Panc1 (cell line): ENCODE measurements at regions not wholly inside any gene's neighbourhood (a gene's known extent, or its start where the extent isn't known, plus 50 kb on each side); places are given as distances from the start of the nearest gene placed in this dataset.

Source experiments
- ATAC-seq: fragments of 200-7000 bp; cut with Tn5 transposase; 2 replicates; pipeline ENCODE4 v1.9.1; 2020; ENCODE audit warnings: mild to moderate bottlenecking, moderate library complexity
- BruUV-seq: library from RNA; stranded (reverse); fragments of 400-500 nt; replicated peaks from 2 replicates; lab custom pipeline; 2021; lab: Mats Ljungman, UMichigan
- CTCF ChIA-PET: fragments of 300-600 bp; sonication (Branson Sonifier 250); formaldehyde crosslinking; loops from one replicate; lab custom pipeline; 2022; ENCODE audit warnings: antibody characterized with exemption; lab: Charles Lee
- POLR2A ChIA-PET: fragments of 300-600 bp; sonication (Branson Sonifier 250); formaldehyde crosslinking; loops from one replicate; lab custom pipeline; 2022; ENCODE audit warnings: antibody characterized with exemption; lab: Charles Lee
- DNase-seq: peaks from one replicate; pipeline ENCODE4 v3.0.0-alpha.2; 2010; ENCODE audit warnings: low read depth, low spot score
- H3K27ac ChIP-seq: 2 replicates; pipeline ENCODE4 v1.5.1; 2011; ENCODE audit warnings: mild to moderate bottlenecking, low read length, inconsistent platforms
- H3K27me3 ChIP-seq: fragments of 200-500 bp; sonication (Bioruptor generic); 2 replicates; pipeline ENCODE4 v1.6.0; 2014; ENCODE audit warnings: low read length, inconsistent platforms; ENCODE audit not compliant: control insufficient read depth, insufficient read depth
- H3K36me3 ChIP-seq: fragments of 200-500 bp; sonication (Bioruptor generic); 2 replicates; pipeline ENCODE4 v1.5.1; 2014; ENCODE audit warnings: inconsistent platforms, mild to moderate bottlenecking, low read length, moderate library complexity; ENCODE audit not compliant: control insufficient read depth, insufficient read depth
- H3K4me1 ChIP-seq: 2 replicates; pipeline ENCODE4 v1.5.1; 2011; ENCODE audit warnings: inconsistent platforms, mild to moderate bottlenecking, low read length, moderate library complexity; ENCODE audit not compliant: control insufficient read depth, insufficient read depth
- H3K4me3 ChIP-seq, 2 experiments: 2 replicates each; pipeline ENCODE4 v1.5.1; 2011 to 2012; ENCODE audit warnings: low read depth in 2 of 2, low read length in 2 of 2, mild to moderate bottlenecking in 2 of 2, inconsistent platforms in 1 of 2, moderate library complexity in 1 of 2
- H3K9me3 ChIP-seq: fragments of 200-500 bp; sonication (Bioruptor generic); 2 replicates; pipeline ENCODE4 v1.5.1; 2014; ENCODE audit warnings: low read depth, mild to moderate bottlenecking, inconsistent platforms, low read length, moderate library complexity; ENCODE audit not compliant: control insufficient read depth, insufficient read depth
- POLR2AphosphoS5 ChIP-seq: IDR thresholded peaks from 2 replicates; pipeline ENCODE4 v1.6.1; 2012; ENCODE audit warnings: mild to moderate bottlenecking, low read depth, low read length, moderate library complexity
- SIN3A ChIP-seq: IDR thresholded peaks from 2 replicates; pipeline ENCODE4 v1.6.1; 2012; ENCODE audit warnings: low read depth, mild to moderate bottlenecking, low read length, moderate library complexity, borderline replicate concordance; ENCODE audit not compliant: insufficient read depth
- TCF7L2 ChIP-seq: IDR thresholded peaks from 2 replicates; pipeline ENCODE4 v1.6.1; 2011; ENCODE audit warnings: mild to moderate bottlenecking, low read depth, low read length, inconsistent platforms
- in situ Hi-C: cut with HindIII; loops from 2 replicates; pipeline ENCODE4 v1.10.0; 2016; ENCODE audit warnings: low sequenced_read_pairs, low pct_unique_long_range_greater_than_20kb
- intact Hi-C: fragments of 100-400 bp; cut with micrococcal nuclease; formaldehyde crosslinking; loops from one replicate; pipeline ENCODE4 v1.10.0; 2022; ENCODE audit not compliant: unreplicated experiment
- TF ChIP-seq, protein P1 (sequence below), 2 experiments: IDR thresholded peaks; 2 replicates each; pipeline ENCODE4 v1.6.1; 2011 to 2012; ENCODE audit warnings: low read depth in 2 of 2, control low read depth in 1 of 2, low read length in 1 of 2, mild to moderate bottlenecking in 1 of 2, moderate library complexity in 1 of 2; ENCODE audit not compliant: insufficient read depth in 1 of 2
- TF ChIP-seq, protein P2 (sequence below): fragments of 450-650 bp; IDR thresholded peaks from 2 replicates; pipeline ENCODE4 v1.5.1; 2017; ENCODE audit warnings: mild to moderate bottlenecking

DNA sequence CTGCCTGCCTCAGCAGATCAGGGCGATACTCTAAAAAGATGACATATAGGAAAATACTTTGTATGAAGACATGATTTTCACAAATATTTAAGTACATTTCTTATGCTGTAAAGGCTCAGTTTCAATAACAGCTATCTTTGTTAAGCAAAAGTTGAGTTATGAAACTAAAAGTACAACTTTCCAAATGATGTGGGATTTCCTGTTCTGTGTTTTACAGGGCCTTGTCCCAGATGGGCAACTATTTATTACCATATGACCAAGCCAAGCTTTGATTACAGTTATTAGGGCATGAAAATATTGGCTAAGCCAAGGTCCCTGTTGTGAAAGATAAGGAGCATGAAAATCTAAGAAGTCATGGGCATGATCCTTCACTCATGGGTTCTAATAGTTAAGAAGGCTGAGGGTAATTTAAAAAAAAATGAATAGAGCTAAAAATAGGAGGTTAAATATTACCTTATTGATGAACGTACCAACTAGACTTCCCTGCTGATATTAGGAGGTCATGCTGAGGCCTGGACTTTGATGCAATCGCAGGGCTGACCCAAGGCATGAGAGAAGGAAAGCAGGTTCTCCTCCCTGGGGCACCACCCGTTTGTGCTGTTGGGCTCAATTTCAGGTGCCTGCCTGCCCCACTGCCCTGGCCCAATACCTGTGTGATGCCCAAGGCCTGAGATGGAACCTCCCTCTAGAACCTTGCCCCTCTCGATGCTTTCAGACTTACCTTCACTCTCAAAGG, 294.4 kb upstream of the PRDM1 start:
- intact Hi-C loops, result no loop called here
- ATAC-seq (no peak), DNase-seq (no peak)
- no peak overlapping the region for H3K4me3 ChIP-seq
- BruUV-seq, result no TSS peak
- POLR2A ChIA-PET, result interaction anchor here (0.6 kb wide), 1 partner anchor 12 kb away, joined by 3 read pairs; no protein-coding TSS in a partner anchor
- H3K9me3 ChIP-seq, result no peaks in the 10 kb centered on the region
- H3K27me3 ChIP-seq, result no peaks in the 10 kb centered on the region
- no peaks in the 10 kb centered on the region for H3K36me3 ChIP-seq
- TF ChIP-seq, protein P1, sequence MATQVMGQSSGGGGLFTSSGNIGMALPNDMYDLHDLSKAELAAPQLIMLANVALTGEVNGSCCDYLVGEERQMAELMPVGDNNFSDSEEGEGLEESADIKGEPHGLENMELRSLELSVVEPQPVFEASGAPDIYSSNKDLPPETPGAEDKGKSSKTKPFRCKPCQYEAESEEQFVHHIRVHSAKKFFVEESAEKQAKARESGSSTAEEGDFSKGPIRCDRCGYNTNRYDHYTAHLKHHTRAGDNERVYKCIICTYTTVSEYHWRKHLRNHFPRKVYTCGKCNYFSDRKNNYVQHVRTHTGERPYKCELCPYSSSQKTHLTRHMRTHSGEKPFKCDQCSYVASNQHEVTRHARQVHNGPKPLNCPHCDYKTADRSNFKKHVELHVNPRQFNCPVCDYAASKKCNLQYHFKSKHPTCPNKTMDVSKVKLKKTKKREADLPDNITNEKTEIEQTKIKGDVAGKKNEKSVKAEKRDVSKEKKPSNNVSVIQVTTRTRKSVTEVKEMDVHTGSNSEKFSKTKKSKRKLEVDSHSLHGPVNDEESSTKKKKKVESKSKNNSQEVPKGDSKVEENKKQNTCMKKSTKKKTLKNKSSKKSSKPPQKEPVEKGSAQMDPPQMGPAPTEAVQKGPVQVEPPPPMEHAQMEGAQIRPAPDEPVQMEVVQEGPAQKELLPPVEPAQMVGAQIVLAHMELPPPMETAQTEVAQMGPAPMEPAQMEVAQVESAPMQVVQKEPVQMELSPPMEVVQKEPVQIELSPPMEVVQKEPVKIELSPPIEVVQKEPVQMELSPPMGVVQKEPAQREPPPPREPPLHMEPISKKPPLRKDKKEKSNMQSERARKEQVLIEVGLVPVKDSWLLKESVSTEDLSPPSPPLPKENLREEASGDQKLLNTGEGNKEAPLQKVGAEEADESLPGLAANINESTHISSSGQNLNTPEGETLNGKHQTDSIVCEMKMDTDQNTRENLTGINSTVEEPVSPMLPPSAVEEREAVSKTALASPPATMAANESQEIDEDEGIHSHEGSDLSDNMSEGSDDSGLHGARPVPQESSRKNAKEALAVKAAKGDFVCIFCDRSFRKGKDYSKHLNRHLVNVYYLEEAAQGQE (IDR thresholded peaks at IDR 0.05; ENCODE audit: insufficient read depth in 1 of 2, low read depth in 2 of 2, low read length in 1 of 2), result no peak
- TF ChIP-seq TCF7L2 (no peak), POLR2AphosphoS5 (no peak), SIN3A (no peak)
- TF ChIP-seq, protein P2, sequence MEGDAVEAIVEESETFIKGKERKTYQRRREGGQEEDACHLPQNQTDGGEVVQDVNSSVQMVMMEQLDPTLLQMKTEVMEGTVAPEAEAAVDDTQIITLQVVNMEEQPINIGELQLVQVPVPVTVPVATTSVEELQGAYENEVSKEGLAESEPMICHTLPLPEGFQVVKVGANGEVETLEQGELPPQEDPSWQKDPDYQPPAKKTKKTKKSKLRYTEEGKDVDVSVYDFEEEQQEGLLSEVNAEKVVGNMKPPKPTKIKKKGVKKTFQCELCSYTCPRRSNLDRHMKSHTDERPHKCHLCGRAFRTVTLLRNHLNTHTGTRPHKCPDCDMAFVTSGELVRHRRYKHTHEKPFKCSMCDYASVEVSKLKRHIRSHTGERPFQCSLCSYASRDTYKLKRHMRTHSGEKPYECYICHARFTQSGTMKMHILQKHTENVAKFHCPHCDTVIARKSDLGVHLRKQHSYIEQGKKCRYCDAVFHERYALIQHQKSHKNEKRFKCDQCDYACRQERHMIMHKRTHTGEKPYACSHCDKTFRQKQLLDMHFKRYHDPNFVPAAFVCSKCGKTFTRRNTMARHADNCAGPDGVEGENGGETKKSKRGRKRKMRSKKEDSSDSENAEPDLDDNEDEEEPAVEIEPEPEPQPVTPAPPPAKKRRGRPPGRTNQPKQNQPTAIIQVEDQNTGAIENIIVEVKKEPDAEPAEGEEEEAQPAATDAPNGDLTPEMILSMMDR, result no peak
- H3K27ac ChIP-seq, result no peak overlapping the region
- in situ Hi-C loops, result no loop called here
- CTCF ChIA-PET, result no interaction called here
- H3K4me1 ChIP-seq, result peaks cover 5% of the 10 kb centered on the region; the same call in 1 of the 2 replicates

DNA sequence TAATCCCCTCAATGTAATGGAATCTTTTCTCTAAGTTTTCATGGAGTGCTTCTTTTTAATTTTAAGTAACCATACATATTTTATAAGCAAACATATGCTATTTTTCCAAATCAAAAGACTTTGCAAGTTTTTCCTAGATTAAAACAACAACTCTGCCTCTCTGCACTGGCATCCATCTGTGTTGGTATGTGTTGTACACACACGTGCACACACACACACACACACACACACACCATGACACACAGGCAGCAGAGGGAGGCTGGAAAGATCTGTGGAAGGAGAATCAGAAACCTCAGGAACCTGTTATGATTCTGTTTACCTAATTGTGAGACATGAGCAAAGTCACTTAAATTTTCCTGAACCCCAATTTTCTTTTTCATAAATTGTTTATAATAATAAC, 295.0 kb upstream of the PRDM1 start:
- peaks cover 5% of the 10 kb centered on the region; the same call in 1 of the 2 replicates for H3K4me1 ChIP-seq
- TF ChIP-seq, protein P1 (IDR thresholded peaks at IDR 0.05; ENCODE audit: insufficient read depth in 1 of 2, low read depth in 2 of 2, low read length in 1 of 2), result no peak
- TF ChIP-seq SIN3A, result no peak
- TF ChIP-seq POLR2AphosphoS5, result no peak
- TF ChIP-seq, protein P2, result no peak
- no peak for DNase-seq
- H3K9me3 ChIP-seq, result no peaks in the 10 kb centered on the region
- no peak for ATAC-seq
- ChIA-PET CTCF (no interaction called here), POLR2A (interaction anchor here (0.7 kb wide), 1 partner anchor 39 kb away, joined by 3 read pairs; no protein-coding TSS in a partner anchor)
- intact Hi-C loops, result no loop called here
- in situ Hi-C loops, result no loop called here
- H3K27ac ChIP-seq, result no peak overlapping the region
- BruUV-seq, result no TSS peak
- H3K36me3 ChIP-seq, result no peaks in the 10 kb centered on the region
- H3K27me3 ChIP-seq, result no peaks in the 10 kb centered on the region
- no peak overlapping the region for H3K4me3 ChIP-seq
